PC-3 (cell line): ENCODE measurements at regions not wholly inside any gene's neighbourhood (a gene's known extent, or its start where the extent isn't known, plus 50 kb on each side); places are given as distances from the start of the nearest gene placed in this dataset.

ENCODE experiments used
- ATAC-seq: fragments of 200-7000 bp; cut with Tn5 transposase; 2 replicates; pipeline ENCODE4 v1.9.1; 2020; ENCODE audit warnings: mild to moderate bottlenecking, moderate library complexity
- BruUV-seq: library from RNA; stranded (reverse); fragments of 400-500 nt; replicated peaks from 2 replicates; lab custom pipeline; 2021; lab: Mats Ljungman, UMichigan
- CTCF ChIA-PET: fragments of 300-600 bp; sonication (Branson Sonifier 250); formaldehyde crosslinking; loops from one replicate; lab custom pipeline; 2022; ENCODE audit warnings: antibody characterized with exemption; lab: Charles Lee
- POLR2A ChIA-PET: fragments of 300-600 bp; sonication (Branson Sonifier 250); formaldehyde crosslinking; loops from one replicate; lab custom pipeline; 2022; ENCODE audit warnings: antibody characterized with exemption; ENCODE audit not compliant: unreplicated experiment; lab: Charles Lee
- DNase-seq: peaks from one replicate; pipeline ENCODE4 v3.0.0-alpha.2; 2015
- H2AFZ ChIP-seq: fragments of 300-600 bp; sonication (generic); 2 replicates; pipeline ENCODE4 v1.6.0; 2016; ENCODE audit warnings: antibody characterized with exemption, low read length
- H3F3A ChIP-seq: fragments of 300-600 bp; sonication (generic); one replicate; pipeline ENCODE4 v1.6.0; 2017; ENCODE audit warnings: antibody characterized with exemption, low read length, control low read depth, mild to moderate bottlenecking; ENCODE audit not compliant: unreplicated experiment
- H3K27ac ChIP-seq: fragments of 300-600 bp; sonication (generic); 2 replicates; pipeline ENCODE4 v1.5.1; 2016; ENCODE audit warnings: mild to moderate bottlenecking, low read length
- H3K27me3 ChIP-seq: fragments of 300-600 bp; sonication (generic); 2 replicates; pipeline ENCODE4 v1.6.1; 2016; ENCODE audit warnings: low read length, mixed read lengths
- H3K36me3 ChIP-seq: fragments of 300-600 bp; sonication (generic); 2 replicates; pipeline ENCODE4 v1.6.1; 2016; ENCODE audit warnings: low read depth, mixed run types, low read length, mixed read lengths
- H3K4me1 ChIP-seq: fragments of 300-600 bp; sonication (generic); 2 replicates; pipeline ENCODE4 v1.5.1; 2016; ENCODE audit warnings: low read length; ENCODE audit not compliant: insufficient read depth
- H3K4me2 ChIP-seq: fragments of 300-600 bp; sonication (generic); 2 replicates; pipeline ENCODE4 v1.6.0; 2016; ENCODE audit warnings: low read length
- H3K4me3 ChIP-seq: fragments of 300-600 bp; sonication (generic); 2 replicates; pipeline ENCODE4 v1.5.1; 2016; ENCODE audit warnings: mild to moderate bottlenecking, low read length, mixed read lengths
- H3K79me2 ChIP-seq: fragments of 300-600 bp; sonication (generic); 2 replicates; pipeline ENCODE4 v1.6.1; 2017; ENCODE audit warnings: low read length, mixed read lengths
- H3K9ac ChIP-seq: fragments of 300-600 bp; sonication (generic); 2 replicates; pipeline ENCODE4 v1.6.0; 2016; ENCODE audit warnings: mild to moderate bottlenecking, low read length
- H3K9me2 ChIP-seq: fragments of 300-600 bp; sonication (generic); replicated peaks from 2 replicates; pipeline ENCODE4 v1.6.1; 2016; ENCODE audit warnings: mixed run types, low read length, mixed read lengths
- H3K9me3 ChIP-seq: fragments of 300-600 bp; sonication (generic); 2 replicates; pipeline ENCODE4 v1.6.1; 2016; ENCODE audit warnings: low read length, mixed read lengths
- H4K20me1 ChIP-seq: fragments of 300-600 bp; sonication (generic); 2 replicates; pipeline ENCODE4 v1.6.1; 2016; ENCODE audit warnings: low read length, mixed read lengths
- EZH2 ChIP-seq: fragments of 300-600 bp; sonication (generic); IDR thresholded peaks from one replicate; pipeline ENCODE4 v1.6.1; 2017; ENCODE audit warnings: antibody characterized with exemption, mild to moderate bottlenecking, low read length; ENCODE audit not compliant: unreplicated experiment
- EZH2phosphoT487 ChIP-seq: fragments of 300-600 bp; sonication (generic); IDR thresholded peaks from 2 replicates; pipeline ENCODE4 v1.6.1; 2018; ENCODE audit warnings: mild to moderate bottlenecking, antibody characterized with exemption, low read length, borderline replicate concordance
- intact Hi-C: fragments of 100-400 bp; cut with micrococcal nuclease; formaldehyde crosslinking; loops from 2 replicates; pipeline ENCODE4 v1.9.0; 2023
- TF ChIP-seq, protein P1 (sequence below): fragments of 300-600 bp; sonication (generic); conservative IDR thresholded peaks from 2 replicates; pipeline ENCODE4 v1.5.1; 2017; ENCODE audit warnings: antibody characterized with exemption, low read depth, mild to moderate bottlenecking, low read length

DNA sequence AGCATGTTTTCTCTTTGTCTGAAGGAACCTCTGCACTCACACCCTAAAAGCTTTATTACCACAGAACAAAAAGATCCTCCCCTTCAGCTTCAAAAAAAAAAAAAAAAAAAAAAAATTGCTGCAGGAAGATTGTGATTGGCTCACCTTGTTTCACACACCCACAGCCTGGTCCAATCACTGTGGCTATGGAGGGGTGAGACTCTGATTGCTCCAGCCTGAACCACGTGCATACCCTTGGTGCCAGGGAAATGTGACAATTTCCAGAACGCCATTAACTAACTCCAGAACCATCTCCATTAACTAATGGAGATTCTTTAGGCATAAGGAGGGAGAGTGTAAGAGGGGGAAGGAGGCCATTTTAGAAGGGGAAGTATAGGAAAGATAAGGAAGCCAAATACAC lies 106.5 kb upstream of the CRBN start:
- CTCF ChIA-PET: no interaction called here
- no peak overlapping the region for H3K4me2 ChIP-seq
- no peaks in the 10 kb centered on the region for H3K27me3 ChIP-seq
- BruUV-seq: no TSS peak
- peaks cover 29% of the 10 kb centered on the region for H3K9me3 ChIP-seq
- no peaks in the 10 kb centered on the region for H4K20me1 ChIP-seq
- DNase-seq (no peak), ATAC-seq (no peak)
- no peak overlapping the region for H3K27ac ChIP-seq
- H3K9ac ChIP-seq: no peak overlapping the region
- no peak overlapping the region for H2AFZ ChIP-seq
- intact Hi-C loops: no loop called here
- no peaks in the 10 kb centered on the region for H3F3A ChIP-seq
- no peaks in the 10 kb centered on the region for H3K79me2 ChIP-seq
- H3K4me3 ChIP-seq: no peak overlapping the region
- no peaks in the 10 kb centered on the region for H3K9me2 ChIP-seq
- TF ChIP-seq, protein P1, sequence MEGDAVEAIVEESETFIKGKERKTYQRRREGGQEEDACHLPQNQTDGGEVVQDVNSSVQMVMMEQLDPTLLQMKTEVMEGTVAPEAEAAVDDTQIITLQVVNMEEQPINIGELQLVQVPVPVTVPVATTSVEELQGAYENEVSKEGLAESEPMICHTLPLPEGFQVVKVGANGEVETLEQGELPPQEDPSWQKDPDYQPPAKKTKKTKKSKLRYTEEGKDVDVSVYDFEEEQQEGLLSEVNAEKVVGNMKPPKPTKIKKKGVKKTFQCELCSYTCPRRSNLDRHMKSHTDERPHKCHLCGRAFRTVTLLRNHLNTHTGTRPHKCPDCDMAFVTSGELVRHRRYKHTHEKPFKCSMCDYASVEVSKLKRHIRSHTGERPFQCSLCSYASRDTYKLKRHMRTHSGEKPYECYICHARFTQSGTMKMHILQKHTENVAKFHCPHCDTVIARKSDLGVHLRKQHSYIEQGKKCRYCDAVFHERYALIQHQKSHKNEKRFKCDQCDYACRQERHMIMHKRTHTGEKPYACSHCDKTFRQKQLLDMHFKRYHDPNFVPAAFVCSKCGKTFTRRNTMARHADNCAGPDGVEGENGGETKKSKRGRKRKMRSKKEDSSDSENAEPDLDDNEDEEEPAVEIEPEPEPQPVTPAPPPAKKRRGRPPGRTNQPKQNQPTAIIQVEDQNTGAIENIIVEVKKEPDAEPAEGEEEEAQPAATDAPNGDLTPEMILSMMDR: no peak
- TF ChIP-seq EZH2 (no peak), EZH2phosphoT487 (no peak)
- POLR2A ChIA-PET: no interaction called here
- no peaks in the 10 kb centered on the region for H3K4me1 ChIP-seq
- no peaks in the 10 kb centered on the region for H3K36me3 ChIP-seq

DNA sequence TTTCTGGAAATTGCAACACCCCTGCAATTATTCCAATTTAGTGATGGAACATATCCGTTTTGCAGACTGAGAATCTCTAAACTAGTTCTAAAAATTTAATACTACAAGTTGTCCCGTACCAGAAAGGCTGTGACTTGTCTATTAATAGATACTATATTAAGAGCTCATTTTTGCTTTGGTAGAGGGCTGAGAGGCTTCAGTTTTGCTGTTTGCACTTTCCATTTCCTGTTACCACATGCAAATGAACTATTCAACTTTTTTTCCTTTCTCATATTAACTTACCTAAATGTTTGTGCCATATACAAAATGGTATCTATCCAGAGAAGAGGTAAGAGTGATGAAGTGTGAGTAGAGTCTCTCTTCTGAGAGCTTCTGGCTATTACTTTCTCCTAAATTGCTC lies 101.5 kb upstream of the CRBN start:
- Histone ChIP-seq H4K20me1 (no peaks in the 10 kb centered on the region), H3K9ac (no peak overlapping the region), H3K4me1 (no peaks in the 10 kb centered on the region), H3K79me2 (no peaks in the 10 kb centered on the region), H2AFZ (no peak overlapping the region), H3K9me2 (no peaks in the 10 kb centered on the region), H3K4me2 (no peak overlapping the region), H3K4me3 (no peak overlapping the region), H3K27me3 (no peaks in the 10 kb centered on the region), H3K36me3 (no peaks in the 10 kb centered on the region), H3K9me3 (peaks cover 35% of the 10 kb centered on the region), H3F3A (no peaks in the 10 kb centered on the region), H3K27ac (no peak overlapping the region)
- no TSS peak for BruUV-seq
- no peak for ATAC-seq
- DNase-seq: no peak
- TF ChIP-seq EZH2phosphoT487 (no peak), EZH2 (no peak)
- TF ChIP-seq, protein P1: no peak
- POLR2A ChIA-PET: no interaction called here
- intact Hi-C loops: no loop called here
- CTCF ChIA-PET: no interaction called here

DNA sequence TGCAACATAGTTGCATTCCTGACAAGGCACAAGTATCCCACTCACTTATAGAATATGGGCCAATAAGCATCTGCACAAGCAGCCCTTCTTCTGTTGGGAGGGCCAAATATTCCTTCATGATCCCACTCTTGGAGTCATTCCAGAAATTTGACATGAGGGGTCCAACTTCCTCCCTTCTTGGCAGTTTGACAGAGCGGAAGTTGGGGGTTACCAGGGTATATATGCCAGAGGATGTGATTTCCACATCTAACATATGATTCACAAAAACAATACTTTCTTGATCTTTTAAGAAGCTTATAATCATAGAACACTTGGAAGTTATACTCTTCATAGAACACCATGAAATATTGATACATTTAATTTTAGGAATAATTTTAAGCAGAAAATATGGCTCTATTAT lies 100.9 kb upstream of the CRBN start:
- CTCF ChIA-PET: no interaction called here
- H3K9me3 ChIP-seq: peaks cover 37% of the 10 kb centered on the region

More for the DNA sequence above, 100.9 kb upstream of the CRBN start:
- POLR2A ChIA-PET: no interaction called here
- intact Hi-C loops: no loop called here
- H3K79me2 ChIP-seq: no peaks in the 10 kb centered on the region
- H3K4me2 ChIP-seq: no peak overlapping the region
- no peaks in the 10 kb centered on the region for H4K20me1 ChIP-seq
- H3F3A ChIP-seq: no peaks in the 10 kb centered on the region
- no peak overlapping the region for H3K9ac ChIP-seq
- H3K9me2 ChIP-seq: no peaks in the 10 kb centered on the region
- BruUV-seq: no TSS peak
- ATAC-seq (no peak), DNase-seq (no peak)
- no peaks in the 10 kb centered on the region for H3K27me3 ChIP-seq
- H3K4me3 ChIP-seq: no peak overlapping the region
- H3K36me3 ChIP-seq: no peaks in the 10 kb centered on the region
- no peak overlapping the region for H3K27ac ChIP-seq
- no peaks in the 10 kb centered on the region for H3K4me1 ChIP-seq
- TF ChIP-seq, protein P1: no peak
- TF ChIP-seq EZH2phosphoT487 (no peak), EZH2 (no peak)
- H2AFZ ChIP-seq: no peak overlapping the region
